ENCODE measurements at regions not wholly inside any gene's neighbourhood (a gene's known extent, or its start where the extent isn't known, plus 50 kb on each side); places are given as distances from the start of the nearest gene placed in this dataset.

GRCh38 chr1:88549536-88549935 is 134.5 kb upstream of the PKN2 start:
- H3K36me3 ChIP-seq (ENCODE audit: insufficient read depth, low read length) = no peaks in the 10 kb centered on the region
- Mint-ChIP-seq H3K27ac (no peak overlapping the region), H3K36me3 (ENCODE audit: low read depth) (no peaks in the 10 kb centered on the region), H3K27me3 (peaks cover 8% of the 10 kb centered on the region), H3K9me3 (no peaks in the 10 kb centered on the region), H3K4me1 (ENCODE audit: low read depth) (no peaks in the 10 kb centered on the region), H3K4me3 (no peak overlapping the region)
- H3K27me3 ChIP-seq (ENCODE audit: control insufficient read depth in 1 of 2, insufficient read depth in 2 of 2, low read length in 2 of 2) = no peaks in the 10 kb centered on the region
- POLR2A ChIA-PET = no interaction called here
- TF ChIP-seq CTCF (IDR thresholded peaks at IDR 0.05) = no peak
- no peak overlapping the region for H3K4me3 ChIP-seq (ENCODE audit: low read length)
- no peaks in the 10 kb centered on the region for H3K9me3 ChIP-seq (ENCODE audit: control insufficient read depth in 1 of 2, insufficient read depth in 1 of 2, low read length in 2 of 2)
- H3K4me1 ChIP-seq (ENCODE audit: insufficient read depth, low read length) = no peaks in the 10 kb centered on the region
- ATAC-seq (ENCODE audit: poor library complexity) = no peak
- DNase-seq = no peak
- CTCF ChIA-PET = no interaction called here
- H3K27ac ChIP-seq (ENCODE audit: low read depth in 1 of 2, low read length in 2 of 2) = no peak overlapping the region
- intact Hi-C loops (cut with DNase I, micrococcal nuclease) = loop anchor here in 1 of 2 experiments (2.0 kb wide), 1 partner anchor 1257 kb away; no protein-coding TSS in a partner anchor

GRCh38 chr1:88552226-88552625 is 131.8 kb upstream of the PKN2 start:
- Mint-ChIP-seq H3K9me3 (no peaks in the 10 kb centered on the region), H3K27me3 (no peaks in the 10 kb centered on the region), H3K4me1 (ENCODE audit: low read depth) (no peaks in the 10 kb centered on the region), H3K27ac (no peak overlapping the region), H3K4me3 (no peak overlapping the region), H3K36me3 (ENCODE audit: low read depth) (no peaks in the 10 kb centered on the region)
- POLR2A ChIA-PET = no interaction called here
- H3K27me3 ChIP-seq (ENCODE audit: control insufficient read depth in 1 of 2, insufficient read depth in 2 of 2, low read length in 2 of 2) = no peaks in the 10 kb centered on the region
- no peak for DNase-seq
- H3K4me1 ChIP-seq (ENCODE audit: insufficient read depth, low read length) = no peaks in the 10 kb centered on the region
- H3K9me3 ChIP-seq (ENCODE audit: control insufficient read depth in 1 of 2, insufficient read depth in 1 of 2, low read length in 2 of 2) = no peaks in the 10 kb centered on the region
- intact Hi-C loops (cut with DNase I, micrococcal nuclease) = no loop called here
- CTCF ChIA-PET = interaction anchor here (1.2 kb wide), 1 partner anchor 9 kb away, joined by 3 read pairs; no protein-coding TSS in a partner anchor
- ATAC-seq (ENCODE audit: poor library complexity) = no peak
- H3K4me3 ChIP-seq (ENCODE audit: low read length) = no peak overlapping the region
- no peak for TF ChIP-seq CTCF (IDR thresholded peaks at IDR 0.05)
- H3K27ac ChIP-seq (ENCODE audit: low read depth in 1 of 2, low read length in 2 of 2) = no peak overlapping the region
- no peaks in the 10 kb centered on the region for H3K36me3 ChIP-seq (ENCODE audit: insufficient read depth, low read length)

GRCh38 chr1:88557014-88557413 is 127.1 kb upstream of the PKN2 start:
- no peak for TF ChIP-seq CTCF (IDR thresholded peaks at IDR 0.05)
- no peaks in the 10 kb centered on the region for H3K9me3 Mint-ChIP-seq
- ChIA-PET CTCF (no interaction called here), POLR2A (no interaction called here)
- Histone ChIP-seq H3K27ac (ENCODE audit: low read depth in 1 of 2, low read length in 2 of 2) (no peak overlapping the region), H3K4me3 (ENCODE audit: low read length) (no peak overlapping the region), H3K36me3 (ENCODE audit: insufficient read depth, low read length) (no peaks in the 10 kb centered on the region), H3K27me3 (ENCODE audit: control insufficient read depth in 1 of 2, insufficient read depth in 2 of 2, low read length in 2 of 2) (no peaks in the 10 kb centered on the region), H3K4me1 (ENCODE audit: insufficient read depth, low read length) (no peaks in the 10 kb centered on the region), H3K9me3 (ENCODE audit: control insufficient read depth in 1 of 2, insufficient read depth in 1 of 2, low read length in 2 of 2) (no peaks in the 10 kb centered on the region)
- H3K4me3 Mint-ChIP-seq = no peak overlapping the region
- no peaks in the 10 kb centered on the region for H3K36me3 Mint-ChIP-seq (ENCODE audit: low read depth)
- ATAC-seq (ENCODE audit: poor library complexity) (no peak), DNase-seq (no peak)
- no peaks in the 10 kb centered on the region for H3K4me1 Mint-ChIP-seq (ENCODE audit: low read depth)
- H3K27me3 Mint-ChIP-seq = no peaks in the 10 kb centered on the region
- intact Hi-C loops (cut with DNase I, micrococcal nuclease) = no loop called here
- no peak overlapping the region for H3K27ac Mint-ChIP-seq

Measured in CD4-positive, alpha-beta T cell (primary cell).